ENCODE measurements at regions not wholly inside any gene's neighbourhood (a gene's known extent, or its start where the extent isn't known, plus 50 kb on each side); places are given as distances from the start of the nearest gene placed in this dataset.

- Histone ChIP-seq H3K4me3 (ENCODE audit: low read length) (no peak overlapping the region), H3K9me3 (ENCODE audit: insufficient read depth, low read depth, low read length) (no peaks in the 10 kb centered on the region)
These were observed 231.9 kb upstream of the SEMA6D start for GRCh38 chr15:47485419-47485818.

DNA sequence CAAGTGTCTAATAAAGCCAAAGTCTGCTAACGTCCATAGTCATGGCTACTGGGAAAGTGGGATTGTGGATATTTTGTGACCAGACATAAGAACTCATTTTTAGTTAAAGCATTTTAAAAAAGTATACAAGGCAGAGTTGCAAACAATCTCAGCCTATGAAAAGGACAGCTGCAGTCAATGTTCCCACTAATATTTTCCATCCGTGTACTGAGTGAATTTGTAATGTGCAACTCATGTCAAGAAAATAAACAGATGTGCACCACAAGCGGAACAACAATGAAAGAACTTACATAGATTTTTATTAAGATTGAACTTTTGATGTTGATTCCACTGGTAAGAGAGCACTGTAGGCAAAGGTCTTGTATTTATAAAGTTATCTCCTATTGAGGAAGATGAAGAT lies 231.3 kb upstream of the SEMA6D start:
- H3K36me3 ChIP-seq (ENCODE audit: insufficient read depth, low read depth, low read length), result no peaks in the 10 kb centered on the region
- peaks cover 3% of the 10 kb centered on the region; the same call in 1 of the 2 replicates for H3K4me1 ChIP-seq (ENCODE audit: insufficient read depth, low read length)
- no peaks in the 10 kb centered on the region for H3K27me3 ChIP-seq (ENCODE audit: insufficient read depth, low read length)
- H3K27ac ChIP-seq (ENCODE audit: low read length), result no peak overlapping the region
- H3K4me3 ChIP-seq (ENCODE audit: low read length), result no peak overlapping the region
- H3K9ac ChIP-seq (ENCODE audit: low read depth, low read length), result no peak overlapping the region
- H3K9me3 ChIP-seq (ENCODE audit: insufficient read depth, low read depth, low read length), result no peaks in the 10 kb centered on the region

More at GRCh38 chr15:47485419-47485818, 231.9 kb upstream of the SEMA6D start:
- Histone ChIP-seq H3K9ac (ENCODE audit: low read depth, low read length) (no peak overlapping the region), H3K27me3 (ENCODE audit: insufficient read depth, low read length) (no peaks in the 10 kb centered on the region), H3K27ac (ENCODE audit: low read length) (no peak overlapping the region), H3K4me1 (ENCODE audit: insufficient read depth, low read length) (peaks cover 3% of the 10 kb centered on the region; the same call in 1 of the 2 replicates), H3K36me3 (ENCODE audit: insufficient read depth, low read depth, low read length) (no peaks in the 10 kb centered on the region)

GRCh38 chr15:47492195-47492594 lies 225.1 kb upstream of the SEMA6D start:
- H3K36me3 ChIP-seq (ENCODE audit: insufficient read depth, low read depth, low read length), result no peaks in the 10 kb centered on the region
- H3K9ac ChIP-seq (ENCODE audit: low read depth, low read length), result no peak overlapping the region
- no peaks in the 10 kb centered on the region for H3K27me3 ChIP-seq (ENCODE audit: insufficient read depth, low read length)
- no peaks in the 10 kb centered on the region for H3K4me1 ChIP-seq (ENCODE audit: insufficient read depth, low read length)
- H3K27ac ChIP-seq (ENCODE audit: low read length), result no peak overlapping the region
- H3K9me3 ChIP-seq (ENCODE audit: insufficient read depth, low read depth, low read length), result no peaks in the 10 kb centered on the region
- no peak overlapping the region for H3K4me3 ChIP-seq (ENCODE audit: low read length)

DNA sequence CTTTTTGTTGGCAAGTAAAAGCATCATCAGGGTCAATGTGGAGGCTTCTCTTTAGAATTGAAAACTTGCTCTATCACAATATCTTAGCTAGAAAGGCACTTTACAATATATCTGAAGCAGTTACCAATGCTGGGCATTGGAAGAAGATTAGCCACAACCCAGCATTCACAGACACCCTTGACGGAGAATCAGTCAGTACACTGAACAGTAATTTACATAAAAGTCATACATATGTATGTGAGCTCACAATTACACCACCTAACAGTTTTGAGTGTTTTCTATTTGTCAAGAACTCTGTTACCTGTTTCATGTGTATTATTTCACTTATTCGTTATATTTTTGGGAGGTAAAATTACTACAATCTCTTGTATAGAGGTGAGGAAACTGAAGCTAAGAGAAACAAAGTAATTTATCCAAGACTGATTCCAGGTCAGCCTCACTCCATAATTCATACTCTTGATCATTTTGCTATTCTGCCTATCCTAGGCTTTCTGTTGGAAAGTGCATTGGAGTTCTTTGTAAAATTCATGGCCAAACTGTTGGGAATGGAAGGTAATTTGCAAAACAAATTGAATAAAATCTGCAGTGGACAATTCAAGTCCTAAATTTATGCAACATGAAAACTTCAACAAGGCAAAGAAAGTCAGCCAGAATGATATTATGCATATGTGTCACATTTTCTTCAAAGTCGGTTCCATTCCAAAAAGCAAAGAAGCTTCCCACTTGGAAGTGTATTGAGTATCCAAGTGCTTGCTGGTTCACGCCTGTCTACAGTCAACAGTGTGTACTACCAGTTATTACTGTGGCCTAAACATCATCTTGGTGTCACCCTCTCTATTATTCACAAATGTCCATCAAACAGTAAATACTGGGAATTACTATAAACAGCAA lies 223.7 kb upstream of the SEMA6D start:
- no peak overlapping the region for H3K27ac ChIP-seq (ENCODE audit: low read length)
- H3K4me1 ChIP-seq (ENCODE audit: insufficient read depth, low read length), result no peaks in the 10 kb centered on the region
- no peak overlapping the region for H3K9ac ChIP-seq (ENCODE audit: low read depth, low read length)
- no peaks in the 10 kb centered on the region for H3K9me3 ChIP-seq (ENCODE audit: insufficient read depth, low read depth, low read length)
- H3K4me3 ChIP-seq (ENCODE audit: low read length), result no peak overlapping the region
- no peaks in the 10 kb centered on the region for H3K36me3 ChIP-seq (ENCODE audit: insufficient read depth, low read depth, low read length)
- H3K27me3 ChIP-seq (ENCODE audit: insufficient read depth, low read length), result no peaks in the 10 kb centered on the region

DNA sequence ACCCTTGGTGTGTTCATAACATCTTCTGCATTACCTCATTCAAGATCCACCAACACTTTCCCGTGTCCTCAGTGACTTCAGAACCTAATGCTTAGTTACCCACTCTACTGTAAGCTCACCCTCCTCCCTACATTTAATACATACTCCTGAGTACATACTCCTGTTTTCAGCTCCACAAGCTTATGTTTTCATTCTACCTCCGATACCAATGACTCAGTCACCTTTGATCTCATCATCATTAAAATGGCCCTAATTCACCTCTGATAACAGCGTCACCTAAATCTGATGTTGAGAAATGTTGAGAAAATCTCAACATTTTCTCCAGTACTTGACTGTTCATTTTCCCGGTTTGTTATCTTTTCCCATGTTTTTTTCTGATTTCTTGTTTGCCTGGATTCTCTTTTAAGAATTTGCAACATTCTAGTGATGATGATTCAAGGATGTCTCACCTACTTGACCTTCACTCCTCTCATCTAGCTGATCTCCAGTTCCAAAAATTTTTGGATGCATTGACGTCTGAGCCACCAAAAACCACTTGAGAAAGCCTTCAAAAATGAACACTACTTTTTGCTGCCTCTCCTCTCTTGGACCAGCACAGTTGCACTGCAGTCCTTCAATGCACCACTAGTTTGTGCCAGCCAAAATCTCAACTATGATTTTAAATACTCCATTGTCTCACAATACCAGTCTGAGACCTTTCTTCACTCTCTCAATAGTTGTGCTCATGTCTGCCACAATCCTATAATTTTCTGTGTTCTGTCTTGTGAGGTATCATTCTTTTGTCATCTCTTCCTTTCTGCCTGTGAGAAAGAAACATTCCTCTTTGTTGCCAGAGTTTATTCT lies 220.7 kb upstream of the SEMA6D start:
- no peak overlapping the region for H3K27ac ChIP-seq (ENCODE audit: low read length)
- H3K4me3 ChIP-seq (ENCODE audit: low read length), result no peak overlapping the region
- H3K9ac ChIP-seq (ENCODE audit: low read depth, low read length), result no peak overlapping the region
- H3K27me3 ChIP-seq (ENCODE audit: insufficient read depth, low read length), result no peaks in the 10 kb centered on the region
- H3K9me3 ChIP-seq (ENCODE audit: insufficient read depth, low read depth, low read length), result no peaks in the 10 kb centered on the region
- no peaks in the 10 kb centered on the region for H3K36me3 ChIP-seq (ENCODE audit: insufficient read depth, low read depth, low read length)
- no peaks in the 10 kb centered on the region for H3K4me1 ChIP-seq (ENCODE audit: insufficient read depth, low read length)

DNA sequence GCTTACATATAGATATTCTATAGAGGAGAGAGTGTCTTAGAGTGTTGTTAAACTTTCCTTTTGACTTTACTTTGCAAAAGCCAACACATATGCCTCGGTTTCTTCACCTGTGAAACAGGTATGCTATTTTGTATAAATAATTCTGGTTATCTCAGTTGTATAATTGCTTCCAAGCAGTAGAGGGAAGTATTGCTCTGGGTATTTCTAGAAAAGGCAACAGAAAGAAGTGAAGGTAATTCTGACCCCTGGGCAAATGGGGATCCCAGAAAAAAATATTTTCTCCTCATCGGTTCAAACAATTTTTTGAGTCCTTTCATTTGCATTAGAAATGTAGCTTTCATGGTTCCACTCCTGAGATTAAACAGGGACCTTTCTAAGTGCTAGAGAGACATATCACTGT lies 216.5 kb upstream of the SEMA6D start:
- Histone ChIP-seq H3K4me1 (ENCODE audit: insufficient read depth, low read length) (no peaks in the 10 kb centered on the region), H3K9me3 (ENCODE audit: insufficient read depth, low read depth, low read length) (no peaks in the 10 kb centered on the region), H3K4me3 (ENCODE audit: low read length) (no peak overlapping the region), H3K36me3 (ENCODE audit: insufficient read depth, low read depth, low read length) (no peaks in the 10 kb centered on the region), H3K9ac (ENCODE audit: low read depth, low read length) (no peak overlapping the region), H3K27me3 (ENCODE audit: insufficient read depth, low read length) (no peaks in the 10 kb centered on the region), H3K27ac (ENCODE audit: low read length) (no peak overlapping the region)

DNA sequence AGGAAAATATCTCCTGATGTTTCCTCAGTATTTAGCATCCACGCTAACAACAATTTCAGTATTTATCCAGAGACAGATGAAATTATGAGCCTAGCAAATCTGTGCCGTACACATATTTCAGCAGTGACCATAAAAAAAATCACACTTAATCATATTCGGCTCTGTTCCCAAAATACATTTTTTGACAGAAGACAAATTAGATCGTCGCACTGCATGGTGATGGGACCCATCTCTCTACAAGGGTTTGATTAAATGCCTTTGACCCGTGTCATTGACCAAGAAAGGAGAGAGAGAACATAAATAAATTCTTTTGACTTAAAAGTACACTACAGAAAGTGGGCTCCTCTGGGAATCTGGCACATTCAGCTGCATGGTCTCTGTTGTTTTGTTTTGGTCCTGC lies 215.3 kb upstream of the SEMA6D start:
- Histone ChIP-seq H3K27ac (ENCODE audit: low read length) (no peak overlapping the region), H3K9me3 (ENCODE audit: insufficient read depth, low read depth, low read length) (no peaks in the 10 kb centered on the region), H3K36me3 (ENCODE audit: insufficient read depth, low read depth, low read length) (no peaks in the 10 kb centered on the region), H3K4me3 (ENCODE audit: low read length) (no peak overlapping the region), H3K27me3 (ENCODE audit: insufficient read depth, low read length) (no peaks in the 10 kb centered on the region), H3K9ac (ENCODE audit: low read depth, low read length) (no peak overlapping the region), H3K4me1 (ENCODE audit: insufficient read depth, low read length) (no peaks in the 10 kb centered on the region)

GRCh38 chr15:47503876-47504275 lies 213.4 kb upstream of the SEMA6D start:
- no peaks in the 10 kb centered on the region for H3K4me1 ChIP-seq (ENCODE audit: insufficient read depth, low read length)
- H3K9me3 ChIP-seq (ENCODE audit: insufficient read depth, low read depth, low read length), result no peaks in the 10 kb centered on the region
- no peaks in the 10 kb centered on the region for H3K36me3 ChIP-seq (ENCODE audit: insufficient read depth, low read depth, low read length)
- no peak overlapping the region for H3K9ac ChIP-seq (ENCODE audit: low read depth, low read length)
- no peaks in the 10 kb centered on the region for H3K27me3 ChIP-seq (ENCODE audit: insufficient read depth, low read length)
- no peak overlapping the region for H3K27ac ChIP-seq (ENCODE audit: low read length)
- no peak overlapping the region for H3K4me3 ChIP-seq (ENCODE audit: low read length)

DNA sequence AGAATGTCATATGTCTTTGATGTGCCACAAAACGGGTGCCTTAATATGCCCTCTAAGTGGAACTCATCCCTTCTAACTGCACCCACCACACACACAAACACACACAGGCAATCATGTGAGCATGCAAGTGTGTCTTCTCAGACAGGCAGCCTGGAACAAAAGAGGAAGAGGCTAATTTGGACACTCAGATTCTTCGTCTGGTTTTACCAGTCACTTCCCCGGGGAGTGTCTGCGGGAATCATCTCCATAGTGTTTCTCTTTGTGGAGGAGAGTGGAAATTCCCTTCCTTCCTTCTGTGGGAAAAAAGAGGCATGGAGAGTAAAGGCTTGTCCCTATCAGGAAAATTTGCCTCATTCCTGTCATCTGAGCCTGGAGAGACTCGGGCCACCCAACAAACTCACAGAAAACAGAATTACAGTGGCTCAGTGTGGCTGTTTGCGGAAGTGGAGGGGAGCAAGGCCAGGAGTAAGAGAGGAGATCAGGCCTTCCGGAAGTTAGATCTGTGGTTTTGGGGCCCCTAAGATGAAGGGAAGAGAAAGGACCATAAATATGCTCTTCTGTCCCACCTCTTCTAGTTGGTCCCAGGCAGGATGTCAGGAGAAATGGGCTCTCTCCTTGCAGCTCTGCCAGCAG lies 212.6 kb upstream of the SEMA6D start:
- Histone ChIP-seq H3K4me3 (ENCODE audit: low read length) (no peak overlapping the region), H3K9me3 (ENCODE audit: insufficient read depth, low read depth, low read length) (no peaks in the 10 kb centered on the region), H3K36me3 (ENCODE audit: insufficient read depth, low read depth, low read length) (no peaks in the 10 kb centered on the region), H3K27ac (ENCODE audit: low read length) (no peak overlapping the region), H3K27me3 (ENCODE audit: insufficient read depth, low read length) (no peaks in the 10 kb centered on the region), H3K9ac (ENCODE audit: low read depth, low read length) (no peak overlapping the region), H3K4me1 (ENCODE audit: insufficient read depth, low read length) (no peaks in the 10 kb centered on the region)

- no peak overlapping the region for H3K4me3 ChIP-seq (ENCODE audit: low read length)
- H3K9ac ChIP-seq (ENCODE audit: low read depth, low read length), result no peak overlapping the region
- H3K27ac ChIP-seq (ENCODE audit: low read length), result no peak overlapping the region
- no peaks in the 10 kb centered on the region for H3K9me3 ChIP-seq (ENCODE audit: insufficient read depth, low read depth, low read length)
- H3K4me1 ChIP-seq (ENCODE audit: insufficient read depth, low read length), result no peaks in the 10 kb centered on the region
- H3K36me3 ChIP-seq (ENCODE audit: insufficient read depth, low read depth, low read length), result no peaks in the 10 kb centered on the region
- no peaks in the 10 kb centered on the region for H3K27me3 ChIP-seq (ENCODE audit: insufficient read depth, low read length)
These were observed 211.5 kb upstream of the SEMA6D start for GRCh38 chr15:47505712-47506328.

DNA sequence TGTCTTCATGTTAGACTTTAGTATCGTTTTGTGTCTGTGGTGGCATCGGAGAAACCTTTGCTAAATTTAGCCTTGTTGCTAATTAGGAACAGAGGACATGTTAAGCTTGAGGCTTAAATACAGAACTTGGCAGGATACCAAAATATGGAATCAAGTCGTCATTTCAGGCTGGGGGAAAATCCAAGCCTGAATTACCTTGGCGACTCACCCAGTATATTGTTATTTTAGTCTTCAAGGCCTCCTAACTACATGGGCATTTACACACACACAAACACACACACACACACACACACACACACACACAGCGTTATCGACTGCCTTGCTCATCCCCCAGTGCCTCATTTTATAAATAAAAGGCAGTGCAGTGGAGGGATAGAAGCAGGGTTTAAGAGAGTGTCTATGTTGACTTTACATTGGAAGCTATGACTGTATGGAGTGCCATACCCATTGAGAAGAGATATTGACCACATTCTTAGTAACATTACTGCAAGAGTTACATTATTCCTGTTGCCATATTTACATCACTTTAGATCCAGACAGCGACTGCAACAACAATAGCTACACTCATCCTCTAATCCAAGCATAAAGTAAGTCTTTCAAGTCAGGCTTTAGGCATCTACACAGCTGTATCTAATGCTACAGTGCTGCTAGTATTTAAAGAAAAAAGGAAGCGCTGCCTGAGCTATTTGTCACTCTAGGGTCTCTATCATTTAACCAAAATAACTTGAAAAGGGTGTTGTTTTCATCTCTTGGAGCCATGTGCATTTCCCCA lies 210.8 kb upstream of the SEMA6D start:
- Histone ChIP-seq H3K36me3 (ENCODE audit: insufficient read depth, low read depth, low read length) (no peaks in the 10 kb centered on the region), H3K9ac (ENCODE audit: low read depth, low read length) (no peak overlapping the region), H3K27ac (ENCODE audit: low read length) (no peak overlapping the region), H3K4me3 (ENCODE audit: low read length) (no peak overlapping the region), H3K4me1 (ENCODE audit: insufficient read depth, low read length) (no peaks in the 10 kb centered on the region), H3K27me3 (ENCODE audit: insufficient read depth, low read length) (no peaks in the 10 kb centered on the region), H3K9me3 (ENCODE audit: insufficient read depth, low read depth, low read length) (no peaks in the 10 kb centered on the region)

All from iPS-20b (cell line).